ENCODE measurements at regions not wholly inside any gene's neighbourhood (a gene's known extent, or its start where the extent isn't known, plus 50 kb on each side); places are given as distances from the start of the nearest gene placed in this dataset.

- no peak for TF ChIP-seq POLR2AphosphoS5 (IDR thresholded peaks at IDR 0.05; ENCODE audit: insufficient read depth in 1 of 2, low read depth in 1 of 2)
- no peak for TF ChIP-seq POLR2A (IDR thresholded peaks at IDR 0.05)
- TF ChIP-seq CTCF (IDR thresholded peaks at IDR 0.05) = no peak
Measured at GRCh38 chr2:220101980-220102379, 474.6 kb downstream of the SLC4A3 start.
